HG02840 (cell line): ENCODE measurements at regions not wholly inside any gene's neighbourhood (a gene's known extent, or its start where the extent isn't known, plus 50 kb on each side); places are given as distances from the start of the nearest gene placed in this dataset.
A peak's percentile ranks its signal among the peaks of the same experiment; 100 is the strongest.

ENCODE experiments used
- ATAC-seq: cut with Tn5 transposase; IDR thresholded peaks from one replicate; pipeline ENCODE4 v1.9.1; 2021; ENCODE audit warnings: mild to moderate bottlenecking, moderate library complexity, moderate number of reproducible peaks; ENCODE audit not compliant: unreplicated experiment, low FRiP score

DNA sequence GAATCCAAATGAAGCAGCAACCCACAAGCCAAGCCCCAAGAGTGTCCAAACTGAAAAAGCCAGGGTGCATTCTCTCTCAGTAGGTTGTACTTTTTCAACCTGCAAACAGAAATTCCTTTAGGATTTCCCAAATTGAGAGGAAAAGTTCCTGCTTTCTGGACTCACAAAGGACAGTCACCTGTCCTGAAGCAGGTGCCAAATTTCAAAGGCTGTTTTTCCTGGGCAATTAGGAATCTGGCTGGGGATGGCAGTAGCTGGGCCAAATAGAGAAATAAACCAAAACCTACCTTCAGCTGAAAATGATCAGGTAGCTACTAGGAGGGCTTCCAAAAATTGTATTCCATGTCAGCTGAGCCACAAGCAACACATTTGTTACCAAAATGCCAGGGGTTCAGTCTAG lies 83.1 kb upstream of the TP63 start:
- no peak for ATAC-seq

DNA sequence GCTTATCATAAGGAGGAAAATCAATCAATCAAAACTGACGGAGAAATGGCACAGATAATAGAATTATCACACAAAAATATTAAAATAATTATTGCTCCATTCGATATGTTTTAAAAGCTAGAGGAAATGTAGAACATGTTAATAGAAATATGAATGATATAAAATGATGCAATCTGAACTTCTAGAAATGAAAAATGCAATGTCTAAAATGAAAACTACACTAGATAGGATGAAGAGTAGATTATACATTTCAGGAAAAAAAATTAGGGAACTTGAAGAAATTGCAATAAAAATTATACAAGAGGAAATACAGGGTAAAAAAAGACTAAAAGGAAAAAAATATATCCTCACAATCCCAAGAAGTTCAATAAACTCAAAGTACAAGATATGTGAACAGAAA lies 80.2 kb upstream of the TP63 start:
- no peak for ATAC-seq

DNA sequence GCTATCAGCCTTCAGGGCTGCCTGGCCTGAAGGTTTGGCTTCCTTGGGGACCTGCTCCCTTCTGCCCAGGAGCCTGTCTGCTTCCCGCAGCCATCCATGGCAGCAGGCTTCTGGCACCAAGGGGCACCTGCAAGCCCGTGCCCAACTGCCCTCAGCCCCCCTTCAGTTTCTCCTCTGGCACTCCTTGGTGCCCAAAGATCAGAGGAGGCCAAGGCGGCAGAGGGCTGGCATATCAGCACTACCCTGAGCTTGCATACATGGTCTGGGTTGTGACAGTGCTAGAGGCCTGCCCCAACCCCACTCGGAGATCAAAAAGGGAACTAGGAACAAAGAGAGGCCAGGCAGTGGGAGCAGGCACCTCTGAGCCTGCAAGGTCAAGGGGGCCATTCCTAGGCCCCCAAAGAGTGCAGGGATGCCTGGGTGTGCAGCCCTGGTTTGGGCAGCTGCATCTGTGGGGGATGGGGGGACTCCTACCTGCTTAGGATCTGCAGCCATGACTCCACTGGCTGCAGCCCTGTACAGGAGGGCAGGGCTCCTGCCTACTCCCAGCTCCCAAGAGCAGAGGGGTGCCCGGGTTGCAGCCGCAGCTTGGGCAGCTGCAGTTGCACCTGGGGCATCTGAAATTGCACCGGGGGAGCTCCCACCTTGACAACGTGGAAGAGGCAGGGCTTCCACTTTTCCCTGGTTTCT lies 76.2 kb upstream of the TP63 start:
- no peak for ATAC-seq

DNA sequence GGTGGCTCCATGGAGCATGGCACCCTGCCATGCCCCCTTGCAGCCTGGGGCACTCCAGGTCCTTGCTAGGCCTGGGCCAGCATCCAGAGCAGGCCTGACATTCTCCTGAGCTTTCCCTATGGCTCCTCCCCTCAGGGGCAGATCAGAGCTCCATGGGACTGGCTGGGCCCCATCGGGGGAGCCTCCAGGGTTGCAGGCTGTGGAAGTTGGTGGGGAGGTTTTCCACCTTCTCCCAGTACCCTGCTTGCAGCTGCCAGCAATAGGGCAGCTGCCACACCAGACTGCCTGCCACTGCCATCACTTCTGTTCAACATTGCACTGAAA lies 75.7 kb upstream of the TP63 start:
- ATAC-seq = no peak

DNA sequence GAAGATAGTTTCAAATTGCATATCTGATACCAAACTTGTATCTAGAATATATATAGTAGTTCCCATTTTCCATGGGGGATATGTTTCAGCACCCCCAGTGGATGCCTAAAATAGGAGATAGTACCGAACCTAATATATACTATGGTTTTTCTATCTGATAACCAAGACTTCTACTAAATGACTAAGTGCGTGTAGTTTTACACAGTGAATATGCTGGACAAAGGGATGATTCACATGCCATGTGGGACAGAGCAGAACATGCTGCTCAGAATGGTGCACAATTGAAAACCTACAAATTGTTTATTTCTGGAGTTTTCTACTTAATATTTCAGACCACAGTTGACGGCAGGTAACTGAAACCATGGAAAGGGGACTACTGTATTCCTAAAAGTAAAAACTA lies 73.4 kb upstream of the TP63 start:
- ATAC-seq = no peak

DNA sequence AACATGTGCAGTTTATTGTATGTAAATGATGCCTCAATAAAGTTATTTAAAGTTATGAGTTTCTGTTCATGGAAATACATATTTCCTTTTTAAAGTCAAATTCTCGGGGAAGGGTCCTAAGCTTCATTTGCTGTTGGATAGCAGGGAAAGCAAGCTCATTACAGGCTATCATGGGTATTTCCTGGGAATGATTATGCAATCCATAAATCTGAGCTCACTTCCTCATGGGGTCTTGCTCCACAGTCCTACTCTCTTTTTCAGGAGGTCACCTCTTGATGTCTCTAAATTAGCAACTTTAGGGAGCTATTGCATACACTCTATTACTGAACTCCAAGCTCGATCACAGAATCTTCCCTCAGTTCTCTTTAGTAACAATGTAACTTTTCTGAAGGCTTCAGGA lies 69.9 kb upstream of the TP63 start:
- ATAC-seq = no peak

DNA sequence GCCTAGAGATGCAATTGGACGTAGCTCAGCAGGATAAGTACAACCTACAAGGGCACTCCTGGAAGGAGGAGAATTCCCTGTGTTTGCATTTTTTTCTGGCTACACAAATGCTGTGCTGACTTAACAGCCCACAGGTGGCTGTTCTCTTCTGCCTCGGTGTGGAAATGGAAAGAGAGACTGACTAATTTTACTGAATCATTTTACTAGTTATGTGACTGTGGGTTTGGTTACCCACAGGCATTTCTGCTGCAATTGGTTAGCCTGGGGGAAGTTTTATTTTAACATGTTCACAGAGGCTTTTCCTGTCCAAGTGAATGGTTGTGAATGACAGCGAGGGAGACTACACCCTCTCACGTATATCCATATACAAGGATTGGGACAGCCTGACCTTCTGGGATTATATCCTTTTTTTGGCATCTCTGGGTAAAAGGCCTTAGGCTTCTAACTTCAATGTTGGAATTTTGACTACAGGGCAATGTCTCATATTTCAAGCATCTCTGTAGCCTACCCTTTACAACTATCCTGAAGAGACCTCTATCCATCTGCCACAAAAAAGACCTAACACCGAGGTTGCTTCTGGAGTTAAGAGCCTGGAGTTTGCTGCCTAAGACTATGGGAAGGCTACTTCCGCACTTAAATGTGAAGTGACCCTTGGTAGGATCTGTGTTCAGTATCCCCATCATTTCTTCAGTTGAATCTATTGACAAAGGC lies 67.2 kb upstream of the TP63 start:
- ATAC-seq = peak; percentile 87

DNA sequence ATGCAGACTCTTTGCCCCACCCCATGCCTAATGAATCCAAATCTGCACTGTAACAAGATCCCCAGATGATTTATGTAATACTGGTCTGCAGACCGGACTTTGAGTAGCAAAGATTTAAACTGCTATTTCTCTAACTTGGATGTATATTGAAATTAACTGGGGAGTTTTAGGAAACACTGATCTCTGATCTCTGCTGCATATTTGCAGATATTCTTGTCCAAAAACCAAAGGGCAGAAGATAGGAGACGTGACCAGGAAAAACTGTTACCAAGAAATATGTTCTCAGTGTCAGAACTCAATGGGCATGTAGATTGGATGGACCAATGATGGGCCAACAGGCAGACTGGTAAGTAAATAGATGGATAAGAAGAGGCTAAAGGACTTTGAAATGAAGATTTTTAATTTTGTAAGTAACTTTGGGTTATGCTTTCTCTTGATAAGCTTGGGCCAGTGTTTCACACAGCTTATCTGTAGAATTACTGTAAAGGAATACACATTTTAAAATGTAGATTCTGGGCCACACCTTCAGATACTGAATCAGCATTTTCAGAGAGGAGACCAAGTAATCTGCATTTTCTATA lies 64.5 kb upstream of the TP63 start:
- no peak for ATAC-seq

DNA sequence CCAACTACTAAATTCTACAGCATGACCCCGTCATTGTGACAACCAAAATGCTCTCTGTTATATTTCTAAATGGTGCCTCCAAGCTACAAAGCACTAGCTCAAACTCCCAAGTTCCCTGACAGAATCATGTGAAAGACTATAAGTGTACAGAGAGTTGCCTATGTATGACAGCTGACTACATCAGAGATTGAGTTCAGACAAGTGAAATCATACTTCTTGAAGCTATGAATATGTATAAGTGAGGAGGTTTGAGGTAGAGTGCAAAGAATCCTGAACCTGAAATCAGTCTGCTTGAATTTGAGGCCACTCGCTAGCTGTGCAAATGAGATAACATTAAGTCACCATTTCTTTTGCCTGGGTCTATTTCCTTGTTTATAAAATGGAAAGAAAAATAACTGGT lies 63.9 kb upstream of the TP63 start:
- ATAC-seq = no peak

DNA sequence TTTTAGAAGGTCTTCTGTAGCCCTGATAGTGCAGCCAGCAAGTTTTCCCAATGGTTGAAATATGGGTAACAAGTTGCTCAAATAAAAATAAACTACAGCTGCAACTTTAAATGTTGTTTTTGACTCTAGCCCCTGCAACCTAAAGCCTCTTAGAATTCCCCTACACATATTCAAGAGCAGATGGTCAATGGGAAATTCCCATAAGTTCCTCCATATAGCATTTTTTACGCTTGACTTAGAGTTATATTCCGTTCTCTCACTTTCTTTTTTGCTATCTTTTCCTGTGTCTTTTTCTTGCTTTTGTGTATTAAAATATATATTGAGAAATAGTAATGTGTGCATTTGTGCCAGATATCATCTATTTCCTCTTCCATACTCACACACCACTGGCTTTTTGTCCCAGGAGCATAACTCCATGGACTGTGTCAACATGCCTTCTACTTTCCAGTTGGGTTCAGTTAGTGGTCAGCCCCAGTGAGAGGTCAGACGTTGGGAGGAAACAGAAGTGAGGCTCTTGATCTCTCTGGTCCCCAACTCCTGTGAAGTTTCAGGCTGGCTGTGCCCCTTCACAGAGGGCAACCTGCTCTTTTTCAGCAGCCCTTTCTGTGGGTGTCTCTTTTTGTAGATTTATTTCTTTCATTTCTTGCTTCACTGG lies 63.3 kb upstream of the TP63 start:
- ATAC-seq = no peak

DNA sequence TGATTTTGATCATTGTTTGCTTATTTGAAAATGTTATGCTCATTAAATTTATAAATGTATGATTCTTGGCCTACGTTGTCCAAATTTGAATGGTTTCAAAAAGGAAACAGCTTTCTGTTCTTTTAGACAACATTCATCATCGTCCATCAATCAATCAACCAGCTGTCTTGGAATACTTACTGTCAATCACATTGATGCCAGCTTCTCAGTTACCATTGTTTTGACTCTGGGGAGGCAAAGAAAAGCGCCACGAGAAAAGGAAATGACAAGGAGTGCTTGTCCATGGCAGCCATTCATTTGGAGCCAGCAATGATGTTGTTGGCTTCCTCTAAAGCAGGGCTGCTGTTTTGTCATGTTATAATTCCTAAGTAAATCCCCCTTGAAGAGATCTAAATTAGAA lies 62.2 kb upstream of the TP63 start:
- no peak for ATAC-seq

DNA sequence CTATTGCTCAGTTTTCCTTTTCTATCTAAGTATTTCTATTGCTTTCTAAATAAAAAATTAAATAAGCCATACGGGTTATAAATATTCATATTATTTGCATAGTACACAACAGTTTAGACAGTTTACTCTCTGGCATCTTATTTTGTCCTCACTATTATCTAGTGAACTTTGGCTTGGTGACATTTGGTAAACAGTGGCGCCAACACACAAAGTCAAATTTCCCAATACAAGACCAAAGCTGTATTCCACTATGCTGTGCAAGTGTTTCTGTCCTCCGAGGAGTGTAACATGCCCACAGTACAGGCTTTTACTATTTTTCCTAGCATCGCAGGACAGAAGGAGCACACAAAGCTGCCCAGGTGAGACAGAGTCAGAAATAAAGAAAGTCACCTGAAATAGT lies 61.7 kb upstream of the TP63 start:
- no peak for ATAC-seq

DNA sequence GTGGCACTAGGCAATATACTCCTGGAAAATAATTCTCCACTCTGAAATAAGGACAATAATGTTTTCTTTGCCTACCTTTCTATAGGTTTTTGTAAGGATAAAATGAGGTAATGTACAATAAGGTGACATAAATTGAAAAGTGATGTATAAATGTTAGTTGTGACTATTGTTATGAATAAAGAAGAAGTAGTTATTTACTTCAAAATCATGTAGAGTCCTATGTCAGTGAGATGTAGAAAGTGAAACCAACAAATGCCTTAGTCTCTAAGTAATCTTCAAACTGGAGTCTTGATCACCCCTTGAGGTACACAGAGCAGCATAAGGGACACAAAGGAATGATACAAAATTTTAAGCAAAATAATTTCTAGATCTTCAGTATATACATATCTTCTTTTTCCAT lies 60.3 kb upstream of the TP63 start:
- ATAC-seq = peak; percentile 32

DNA sequence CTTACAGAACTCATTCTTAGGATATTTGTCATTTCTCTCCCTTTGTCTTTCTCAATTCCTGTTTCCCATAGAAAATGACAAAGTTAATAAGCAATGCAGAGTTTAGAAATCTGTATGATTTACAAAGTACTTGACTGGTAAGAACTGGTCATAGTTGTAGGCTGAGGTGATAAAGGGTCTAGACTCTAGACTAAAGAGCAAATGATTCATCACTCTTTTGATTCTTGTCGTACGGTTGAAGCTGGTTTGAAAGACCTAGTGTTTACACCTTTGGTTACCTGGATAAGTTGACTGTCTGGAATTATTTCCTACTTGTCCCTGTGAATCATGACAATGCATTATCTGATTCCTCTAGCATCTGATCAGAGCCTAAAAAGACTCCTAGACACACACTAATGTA lies 58.9 kb upstream of the TP63 start:
- ATAC-seq = no peak

DNA sequence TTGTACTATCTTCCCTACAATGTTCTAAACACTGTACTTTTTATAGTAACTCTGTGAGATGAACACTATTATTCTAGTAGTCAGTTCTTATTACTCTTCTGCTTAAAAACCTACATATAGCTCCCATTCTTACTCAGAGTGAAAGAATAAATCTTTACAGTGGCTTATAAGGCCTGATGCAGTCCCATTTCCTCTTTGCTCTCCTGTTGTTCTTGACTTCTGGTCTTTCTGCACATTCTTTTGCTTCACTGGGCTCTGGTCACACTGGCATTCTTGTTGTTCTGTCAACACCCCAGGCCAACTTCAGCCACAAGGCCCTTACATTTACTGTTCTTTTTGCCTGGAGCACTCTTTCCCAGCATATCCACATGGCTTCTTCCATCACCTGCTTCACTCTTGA lies 58.2 kb upstream of the TP63 start:
- no peak for ATAC-seq

DNA sequence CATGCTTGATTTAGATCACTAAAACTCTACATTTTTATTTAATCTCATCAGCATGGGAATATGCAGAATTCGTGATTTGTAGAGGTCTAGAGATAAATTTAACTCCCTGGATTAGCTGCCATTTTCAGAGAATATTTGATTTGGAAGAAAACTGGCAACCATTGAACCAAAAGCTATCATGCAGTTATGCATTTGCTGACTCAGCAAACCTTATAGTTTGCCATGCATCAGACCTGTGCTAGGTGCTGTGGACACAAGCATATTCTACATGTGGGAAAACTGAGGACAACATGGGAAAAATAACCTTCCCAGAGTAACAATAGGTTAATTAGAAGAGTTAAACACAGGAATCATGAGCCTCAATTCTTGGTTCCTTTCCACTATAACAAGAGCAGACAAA lies 54.7 kb upstream of the TP63 start:
- ATAC-seq = no peak

DNA sequence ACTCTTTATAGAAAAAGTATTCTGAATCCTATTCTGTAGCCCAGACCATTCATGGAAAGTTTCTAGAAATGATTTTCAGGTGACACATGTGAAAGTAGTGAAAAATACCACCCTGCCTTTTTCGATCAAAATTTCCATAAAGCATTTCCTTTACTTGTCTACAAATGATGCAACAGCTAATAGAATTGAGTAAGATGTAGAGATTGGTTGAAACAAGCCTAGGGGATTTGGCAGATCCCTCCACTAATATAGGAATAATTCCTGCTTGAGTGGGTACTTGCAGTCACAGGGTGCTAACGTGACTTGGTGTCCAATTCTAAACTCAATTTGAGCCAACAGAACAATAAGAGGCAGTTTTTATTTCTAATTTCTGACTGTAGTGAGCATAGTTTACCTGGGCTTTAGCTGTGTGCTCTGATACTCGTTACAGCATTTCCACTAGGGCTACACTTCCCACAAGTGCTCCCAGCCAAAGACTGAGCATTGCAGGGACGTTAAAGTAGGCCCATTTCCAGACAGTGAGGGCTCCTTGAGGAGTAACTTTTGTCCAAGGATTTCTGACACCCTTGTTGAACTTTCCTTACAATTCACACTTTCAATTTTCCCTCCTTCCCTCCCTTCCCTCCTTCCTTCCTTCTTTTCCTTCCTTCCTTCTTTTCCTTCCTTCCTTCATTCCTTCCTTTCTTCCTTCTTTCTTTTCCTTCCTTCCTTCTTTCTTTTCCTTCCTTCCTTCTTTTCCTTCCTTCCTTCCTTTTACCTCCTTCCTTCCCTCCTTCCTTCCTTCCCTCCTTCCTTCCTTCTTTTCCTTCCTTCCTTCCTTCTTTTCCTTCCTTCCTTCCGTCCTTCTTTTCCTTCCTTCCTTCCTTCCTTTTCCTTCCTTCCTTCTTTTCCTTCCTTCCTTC lies 53.9 kb upstream of the TP63 start:
- no peak for ATAC-seq

DNA sequence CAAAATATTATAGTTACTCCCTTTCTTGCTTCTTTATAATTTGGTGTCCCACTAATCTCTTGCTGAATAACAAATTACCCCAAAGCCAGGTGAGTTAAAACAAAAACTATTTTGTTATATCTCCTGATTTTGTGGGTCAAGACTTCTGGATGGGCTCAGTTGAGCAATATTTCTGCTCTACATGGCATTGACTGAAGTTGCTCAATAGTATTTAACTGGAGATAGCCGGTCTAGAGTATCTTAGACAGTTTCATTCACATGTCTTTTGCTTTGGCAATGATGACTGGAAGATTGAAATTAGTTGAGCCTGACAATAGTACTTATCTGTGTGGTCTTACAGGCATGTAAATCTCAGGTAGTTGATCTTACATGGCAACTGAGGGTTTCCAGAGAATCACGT lies 51.0 kb upstream of the TP63 start:
- no peak for ATAC-seq
